ENCODE measurements at regions not wholly inside any gene's neighbourhood (a gene's known extent, or its start where the extent isn't known, plus 50 kb on each side); places are given as distances from the start of the nearest gene placed in this dataset.

GRCh38 chr4:62495032-62495431 lies 1294.9 kb downstream of the ADGRL3 start:
- TF ChIP-seq CTCF (conservative IDR thresholded peaks at IDR 0.05 in 1 of 2, IDR thresholded peaks at IDR 0.05 in 1 of 2; ENCODE audit: extremely low read depth in 1 of 2, insufficient read depth in 1 of 2, low read depth in 1 of 2, low read length in 2 of 2) = no peak
- TF ChIP-seq EZH2 (IDR thresholded peaks at IDR 0.05; ENCODE audit: borderline replicate concordance, low read length) = no peak
